Epithelial cell of esophagus (primary cell): ENCODE measurements at regions not wholly inside any gene's neighbourhood (a gene's known extent, or its start where the extent isn't known, plus 50 kb on each side); places are given as distances from the start of the nearest gene placed in this dataset.
A peak's percentile ranks its signal among the peaks of the same experiment; 100 is the strongest.

Source experiments
- DNase-seq: peaks from one replicate; pipeline ENCODE4 v3.0.0; 2010; ENCODE audit warnings: low read depth
- H3K4me3 ChIP-seq: 2 replicates; pipeline ENCODE4 v1.5.1; 2011; ENCODE audit warnings: mild to moderate bottlenecking, low read length, control low read depth
- CTCF ChIP-seq: IDR thresholded peaks from 2 replicates; pipeline ENCODE4 v1.5.1; 2011; ENCODE audit warnings: low read depth, mild to moderate bottlenecking, low read length, control low read depth, inconsistent platforms; ENCODE audit not compliant: insufficient read depth; ENCODE audit errors: missing control alignments

DNA sequence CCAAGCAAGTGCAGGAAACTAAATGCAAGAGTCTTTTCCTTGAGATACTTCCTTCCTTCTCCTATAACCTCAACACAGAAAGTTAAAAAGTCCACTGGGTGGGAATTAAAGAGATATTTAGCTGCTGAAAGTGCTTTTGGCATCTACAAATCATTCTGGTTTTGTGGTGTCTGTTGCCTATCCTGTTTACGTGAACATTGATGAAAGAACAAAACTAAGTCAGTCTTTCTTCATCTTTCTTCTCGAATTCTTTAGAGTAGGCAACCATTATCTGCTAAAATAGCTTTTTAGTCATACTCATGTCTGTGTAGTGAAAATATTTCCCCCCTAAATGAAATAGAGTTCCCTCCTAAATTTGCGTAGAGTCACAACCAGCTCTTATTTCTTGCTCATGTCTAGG lies 838.6 kb downstream of the GATA3 start:
- H3K4me3 ChIP-seq = no peak overlapping the region
- DNase-seq = no peak
- no peak for TF ChIP-seq CTCF

GRCh38 chr10:8894148-8894547 lies 839.7 kb downstream of the GATA3 start:
- TF ChIP-seq CTCF = no peak
- no peak overlapping the region for H3K4me3 ChIP-seq
- no peak for DNase-seq

GRCh38 chr10:8897769-8898168 lies 843.3 kb downstream of the GATA3 start:
- TF ChIP-seq CTCF = no peak
- no peak overlapping the region for H3K4me3 ChIP-seq
- DNase-seq = no peak

DNA sequence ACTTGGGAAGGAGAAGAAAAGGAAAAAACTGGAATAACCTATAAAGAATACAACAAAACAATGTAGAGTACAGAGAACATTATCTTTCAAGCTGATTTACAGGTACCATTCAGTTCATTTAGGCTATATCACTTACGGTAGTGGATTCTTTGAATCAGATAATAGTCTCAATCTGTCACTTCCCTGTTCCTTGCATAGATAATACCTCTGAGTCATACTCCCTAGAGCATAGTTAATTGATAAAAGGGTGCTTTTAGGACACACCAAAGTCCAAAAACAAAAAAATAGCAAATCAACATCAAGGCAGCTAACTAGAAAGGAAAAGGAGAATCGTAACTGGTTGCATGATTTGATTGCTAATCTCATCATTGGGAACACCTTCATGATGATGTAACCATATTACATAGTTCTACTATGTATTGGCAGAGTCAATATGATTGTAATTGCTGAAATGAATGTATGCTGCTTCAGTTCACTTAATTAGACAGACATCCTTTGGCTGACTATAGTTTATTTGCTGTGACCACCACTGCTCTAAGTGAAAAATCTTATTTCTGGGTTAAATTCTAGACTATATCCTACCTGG lies 844.4 kb downstream of the GATA3 start:
- no peak for DNase-seq
- TF ChIP-seq CTCF = no peak
- no peak overlapping the region for H3K4me3 ChIP-seq

DNA sequence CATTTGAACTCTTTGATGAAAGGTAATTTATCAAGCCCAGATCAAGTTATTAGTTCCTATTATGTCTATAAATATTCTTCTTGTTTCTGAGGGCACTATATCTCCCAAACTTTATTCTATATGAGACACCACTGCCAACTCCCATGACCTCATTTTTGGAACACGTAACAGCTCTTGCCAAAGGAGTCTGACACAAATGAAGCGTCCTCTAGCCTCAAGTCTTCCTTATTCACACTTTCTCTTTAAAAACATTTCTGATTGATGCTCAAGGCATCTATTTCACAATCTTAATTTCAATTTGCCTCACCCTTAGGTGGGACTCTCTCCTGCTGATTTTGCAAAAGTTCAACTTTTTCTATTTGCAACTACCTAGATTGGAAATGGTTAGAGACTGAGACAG lies 848.4 kb downstream of the GATA3 start:
- no peak overlapping the region for H3K4me3 ChIP-seq
- DNase-seq = peak; percentile 71
- no peak for TF ChIP-seq CTCF

DNA sequence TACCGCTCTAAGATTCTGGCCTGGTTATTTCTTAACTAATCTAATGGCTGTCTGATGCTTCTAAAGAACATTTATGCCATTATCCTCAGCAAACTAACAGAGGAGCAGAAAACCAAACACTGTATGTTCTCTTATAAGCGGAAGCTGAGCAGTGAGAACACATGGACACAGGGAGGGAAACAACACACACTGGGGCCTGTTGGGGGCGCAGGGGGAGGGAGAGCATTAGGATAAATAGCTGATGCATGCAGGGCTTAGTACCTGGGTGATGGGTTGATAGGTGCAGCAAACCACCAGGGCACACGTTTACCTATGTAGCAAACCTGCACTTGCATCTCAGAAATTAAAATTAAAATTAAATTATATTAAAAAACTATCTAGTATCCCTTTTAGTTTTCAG lies 853.5 kb downstream of the GATA3 start:
- DNase-seq = no peak
- no peak overlapping the region for H3K4me3 ChIP-seq
- TF ChIP-seq CTCF = no peak

- no peak for TF ChIP-seq CTCF
- DNase-seq = no peak
- no peak overlapping the region for H3K4me3 ChIP-seq
Measured at GRCh38 chr10:8910314-8910713, 855.8 kb downstream of the GATA3 start.
